Endothelial cell of umbilical vein (primary cell): ENCODE measurements at regions not wholly inside any gene's neighbourhood (a gene's known extent, or its start where the extent isn't known, plus 50 kb on each side); places are given as distances from the start of the nearest gene placed in this dataset.
A peak's percentile ranks its signal among the peaks of the same experiment; 100 is the strongest.

Experiments
- BruUV-seq: library from RNA; stranded (reverse); fragments of 400-500 nt; replicated peaks from 2 replicates; lab custom pipeline; 2021; lab: Mats Ljungman, UMichigan
- CTCF ChIA-PET: fragments of 300-600, 350-600 bp; sonication (Branson Sonifier 250); formaldehyde crosslinking; loops from one replicate; lab custom pipeline; 2021; ENCODE audit warnings: antibody characterized with exemption, inconsistent platforms; lab: Charles Lee
- POLR2A ChIA-PET: fragments of 300-600, 350-600 bp; sonication (Branson Sonifier 250); formaldehyde crosslinking; loops from one replicate; lab custom pipeline; 2021; ENCODE audit warnings: antibody characterized with exemption, inconsistent platforms; lab: Charles Lee
- DNase-seq: peaks from one replicate; pipeline ENCODE4 v3.0.0-alpha.2; 2011; ENCODE audit warnings: low read depth, low spot score
- FAIRE-seq: peaks from 2 replicates; lab custom pipeline; 2011; peaks lifted over from hg19 to GRCh38; lab: Jason Lieb, UNC
- H2AFZ ChIP-seq: 2 replicates; pipeline ENCODE4 v1.6.0; 2012; ENCODE audit warnings: low read depth, low read length, control low read depth, inconsistent platforms
- H3K27ac ChIP-seq: 2 replicates; pipeline ENCODE4 v1.5.1; 2011; ENCODE audit warnings: low read depth, mild to moderate bottlenecking, control low read depth, low read length, moderate library complexity; ENCODE audit not compliant: insufficient read depth
- H3K27me3 ChIP-seq, 2 experiments: 2 replicates each; pipeline versions ENCODE4 v1.6.0 to v1.6.1; 2011; ENCODE audit warnings: low read length in 2 of 2, mixed read lengths in 1 of 2; ENCODE audit not compliant: control insufficient read depth in 2 of 2, insufficient read depth in 2 of 2
- H3K36me3 ChIP-seq, 2 experiments: 2 replicates in 1 of 2; 3 replicates in 1 of 2; pipeline ENCODE4 v1.5.1; 2011; ENCODE audit warnings: low read length in 2 of 2, mild to moderate bottlenecking in 1 of 2, moderate library complexity in 1 of 2; ENCODE audit not compliant: control insufficient read depth in 2 of 2, insufficient read depth in 2 of 2; ENCODE audit errors: extremely low read depth in 1 of 2
- H3K4me1 ChIP-seq: 3 replicates; pipeline ENCODE4 v1.5.1; 2011; ENCODE audit warnings: mild to moderate bottlenecking, low read length; ENCODE audit not compliant: control insufficient read depth, insufficient read depth; ENCODE audit errors: extremely low read depth
- H3K4me2 ChIP-seq: 2 replicates; pipeline ENCODE4 v1.6.1; 2011; ENCODE audit warnings: low read length, control low read depth, mixed read lengths; ENCODE audit not compliant: insufficient read depth
- H3K4me3 ChIP-seq, 3 experiments: fragments of 200-600 bp in 1 of 3; sonication (generic), shearing (Covaris generic) in 1 of 3; replicated peaks in 1 of 3; 2 replicates each; pipeline ENCODE4 v1.5.1; 2011 to 2016; ENCODE audit warnings: control low read depth in 3 of 3, low read length in 3 of 3, mild to moderate bottlenecking in 2 of 3, inconsistent platforms in 1 of 3, low read depth in 1 of 3, moderate library complexity in 1 of 3; ENCODE audit not compliant: insufficient read depth in 1 of 3
- H3K79me2 ChIP-seq: 2 replicates; pipeline ENCODE4 v1.6.0; 2012; ENCODE audit warnings: low read length, inconsistent platforms; ENCODE audit not compliant: control insufficient read depth, insufficient read depth
- H3K9ac ChIP-seq: replicated peaks from 2 replicates; pipeline ENCODE3; 2011; ENCODE audit warnings: low read length, control low read depth; ENCODE audit not compliant: insufficient read depth; ENCODE audit errors: extremely low read depth
- H3K9me1 ChIP-seq: replicated peaks from 3 replicates; pipeline ENCODE4 v1.6.0; 2011; ENCODE audit warnings: mild to moderate bottlenecking, low read length; ENCODE audit not compliant: control insufficient read depth, insufficient read depth; ENCODE audit errors: extremely low read depth
- H3K9me3 ChIP-seq: replicated peaks from 2 replicates; pipeline ENCODE4 v1.5.1; 2012; ENCODE audit warnings: low read length, inconsistent platforms; ENCODE audit not compliant: control insufficient read depth, insufficient read depth
- H4K20me1 ChIP-seq: replicated peaks from 2 replicates; pipeline ENCODE3; 2011; ENCODE audit warnings: mild to moderate bottlenecking, low read length; ENCODE audit not compliant: control insufficient read depth, insufficient read depth; ENCODE audit errors: extremely low read depth
- CTCF ChIP-seq, 2 donors: IDR thresholded peaks; 1 replicate in 1 of 2; 2 replicates in 1 of 2; pipeline ENCODE4 v1.5.1; 2011; ENCODE audit warnings: low read length in 2 of 2, mild to moderate bottlenecking in 2 of 2, moderate library complexity in 2 of 2, control low read depth in 1 of 2, inconsistent platforms in 1 of 2, low read depth in 1 of 2; ENCODE audit not compliant: insufficient read depth in 1 of 2; ENCODE audit errors: extremely low read depth in 1 of 2
- EZH2 ChIP-seq: IDR thresholded peaks from 2 replicates; pipeline ENCODE4 v1.6.1; 2012; ENCODE audit warnings: borderline replicate concordance, low read depth, mild to moderate bottlenecking, moderate library complexity, low read length, inconsistent platforms; ENCODE audit not compliant: severe bottlenecking
- FOS ChIP-seq: IDR thresholded peaks from 2 replicates; pipeline ENCODE4 v1.6.1; 2011; ENCODE audit warnings: mild to moderate bottlenecking, low read length, moderate library complexity, borderline replicate concordance; ENCODE audit not compliant: insufficient read depth
- GATA2 ChIP-seq: IDR thresholded peaks from 2 replicates; pipeline ENCODE4 v1.7.0; 2011; ENCODE audit warnings: low read depth, mild to moderate bottlenecking, moderate library complexity, mixed read lengths, low read length; ENCODE audit not compliant: insufficient read length, insufficient read depth
- JUN ChIP-seq: IDR thresholded peaks from 2 replicates; pipeline ENCODE4 v1.6.1; 2011; ENCODE audit warnings: borderline replicate concordance, low read depth; ENCODE audit not compliant: insufficient read length, insufficient read depth
- MAX ChIP-seq: IDR thresholded peaks from 2 replicates; pipeline ENCODE4 v1.6.1; 2011; ENCODE audit not compliant: insufficient read depth, insufficient read length
- MYC ChIP-seq: IDR thresholded peaks from one replicate; pipeline ENCODE4 v1.6.1; 2011; ENCODE audit warnings: mild to moderate bottlenecking, low read depth, low read length
- POLR2A ChIP-seq: IDR thresholded peaks from 2 replicates; pipeline ENCODE4 v1.6.1; 2012; ENCODE audit warnings: low read depth, mild to moderate bottlenecking, control low read depth, low read length
- POLR2AphosphoS5 ChIP-seq: IDR thresholded peaks from 2 replicates; pipeline ENCODE4 v1.6.1; 2012; ENCODE audit warnings: low read depth, mild to moderate bottlenecking, control low read depth, low read length, moderate library complexity; ENCODE audit not compliant: insufficient read depth
- dilution Hi-C: fragments of 300-500 bp; cut with MboI; formaldehyde crosslinking; loops from one replicate; pipeline ENCODE4 v1.15.0; 2019; ENCODE audit warnings: low sequenced_read_pairs; ENCODE audit not compliant: extremely low pct_ligation_motif_present
- intact Hi-C: fragments of 100-400 bp; cut with micrococcal nuclease; formaldehyde crosslinking; loops from one replicate; pipeline ENCODE4 v1.10.0; 2022

GRCh38 chr7:52271703-52272102, 763.7 kb upstream of the POM121L12 start:
- Histone ChIP-seq H3K4me3 (no peak overlapping the region), H3K27ac (peak overlapping the region; percentile 5), H3K27me3 (no peaks in the 10 kb centered on the region), H2AFZ (peak overlapping the region; percentile 31), H3K9me1 (no peaks in the 10 kb centered on the region), H3K4me1 (peaks cover 30% of the 10 kb centered on the region), H3K9ac (no peak overlapping the region), H3K9me3 (no peaks in the 10 kb centered on the region), H3K79me2 (no peaks in the 10 kb centered on the region), H3K4me2 (no peak overlapping the region), H4K20me1 (no peaks in the 10 kb centered on the region), H3K36me3 (no peaks in the 10 kb centered on the region)
- DNase-seq (no peak), FAIRE-seq (no peak)
- no TSS peak for BruUV-seq
- ChIA-PET POLR2A (no interaction called here), CTCF (no interaction called here)
- dilution Hi-C loops, result no loop called here
- TF ChIP-seq EZH2, result no peak
- no peak for TF ChIP-seq FOS
- TF ChIP-seq POLR2A, result no peak
- TF ChIP-seq MYC, result no peak
- TF ChIP-seq POLR2AphosphoS5, result no peak
- TF ChIP-seq JUN, result no peak
- no peak for TF ChIP-seq GATA2
- TF ChIP-seq CTCF (IDR thresholded peaks at IDR 0.05; ENCODE audit: extremely low read depth in 1 of 2, insufficient read depth in 1 of 2, low read depth in 1 of 2, low read length in 2 of 2), result no peak
- TF ChIP-seq MAX, result no peak
- intact Hi-C loops, result loop anchor here (2.0 kb wide), 2 partner anchors 253 to 567 kb away; no protein-coding TSS in a partner anchor
